Activated T-cell treated with anti-CD3 and anti-CD28 coated beads, Interleukin-2, amount 50 U/mL, for 4 hours (primary cell): ENCODE measurements at regions not wholly inside any gene's neighbourhood (a gene's known extent, or its start where the extent isn't known, plus 50 kb on each side); places are given as distances from the start of the nearest gene placed in this dataset.
"Not testable (repeated sequence)": the region's sequence is repeated elsewhere in the genome, so short reads cannot be mapped to it uniquely, and the experiment has no call there.

Experiments used
- ATAC-seq, 2 donors: fragments of 200-7000 bp; cut with Tn5 transposase; one replicate each; pipeline ENCODE4 v1.10.0; 2021
- DNase-seq: peaks from one replicate; pipeline ENCODE4 v3.0.0-alpha.2; 2020
- H3K27me3 Mint-ChIP-seq: one replicate; pipeline ENCODE4 v1.8.0; 2021; ENCODE audit warnings: low read depth, mixed read lengths
- H3K36me3 Mint-ChIP-seq: one replicate; pipeline ENCODE4 v1.8.0; 2022; ENCODE audit warnings: mixed read lengths; ENCODE audit not compliant: insufficient read depth
- H3K4me1 Mint-ChIP-seq: one replicate; pipeline ENCODE4 v1.8.0; 2021; ENCODE audit warnings: low read depth, mixed read lengths
- H3K4me3 Mint-ChIP-seq: one replicate; pipeline ENCODE4 v1.8.0; 2021; ENCODE audit warnings: mild to moderate bottlenecking, moderate library complexity, mixed read lengths
- H3K9me3 Mint-ChIP-seq: one replicate; pipeline ENCODE4 v1.8.0; 2021; ENCODE audit warnings: mixed read lengths

- not testable (repeated sequence) for H3K9me3 Mint-ChIP-seq, H3K36me3 Mint-ChIP-seq, DNase-seq, H3K4me1 Mint-ChIP-seq, H3K27me3 Mint-ChIP-seq, ATAC-seq, H3K4me3 Mint-ChIP-seq
Observed at GRCh38 chr21:6096560-6097424, 4424.6 kb upstream of the TPTE start.

- H3K4me1 Mint-ChIP-seq, H3K27me3 Mint-ChIP-seq, H3K9me3 Mint-ChIP-seq, DNase-seq, H3K36me3 Mint-ChIP-seq, H3K4me3 Mint-ChIP-seq, ATAC-seq: not testable (repeated sequence)
Observed at GRCh38 chr21:6097736-6098135, 4423.6 kb upstream of the TPTE start.

- not testable (repeated sequence) for H3K36me3 Mint-ChIP-seq, DNase-seq, H3K9me3 Mint-ChIP-seq, H3K27me3 Mint-ChIP-seq, ATAC-seq, H3K4me3 Mint-ChIP-seq, H3K4me1 Mint-ChIP-seq
Observed at GRCh38 chr21:6098191-6098935, 4423.0 kb upstream of the TPTE start.

- not testable (repeated sequence) for H3K9me3 Mint-ChIP-seq, H3K4me3 Mint-ChIP-seq, H3K36me3 Mint-ChIP-seq, ATAC-seq, DNase-seq, H3K4me1 Mint-ChIP-seq, H3K27me3 Mint-ChIP-seq
Observed at GRCh38 chr21:6101588-6101987, 4419.8 kb upstream of the TPTE start.

GRCh38 chr21:6104546-6104945 lies 4416.8 kb upstream of the TPTE start:
- H3K27me3 Mint-ChIP-seq = not testable (repeated sequence)

GRCh38 chr21:6106686-6107567 lies 4414.5 kb upstream of the TPTE start:
- ATAC-seq, H3K4me1 Mint-ChIP-seq, DNase-seq, H3K9me3 Mint-ChIP-seq, H3K27me3 Mint-ChIP-seq, H3K4me3 Mint-ChIP-seq, H3K36me3 Mint-ChIP-seq: not testable (repeated sequence)

More at GRCh38 chr21:6104546-6104945, 4416.8 kb upstream of the TPTE start:
- not testable (repeated sequence) for H3K9me3 Mint-ChIP-seq, ATAC-seq, H3K4me3 Mint-ChIP-seq, H3K36me3 Mint-ChIP-seq, DNase-seq, H3K4me1 Mint-ChIP-seq

GRCh38 chr21:6108894-6109293 lies 4412.5 kb upstream of the TPTE start:
- H3K4me3 Mint-ChIP-seq, H3K4me1 Mint-ChIP-seq, DNase-seq, ATAC-seq, H3K36me3 Mint-ChIP-seq, H3K27me3 Mint-ChIP-seq, H3K9me3 Mint-ChIP-seq: not testable (repeated sequence)

GRCh38 chr21:6109774-6110173 lies 4411.6 kb upstream of the TPTE start:
- H3K36me3 Mint-ChIP-seq, H3K27me3 Mint-ChIP-seq, ATAC-seq, H3K9me3 Mint-ChIP-seq, H3K4me3 Mint-ChIP-seq, DNase-seq, H3K4me1 Mint-ChIP-seq: not testable (repeated sequence)

- not testable (repeated sequence) for H3K27me3 Mint-ChIP-seq, H3K9me3 Mint-ChIP-seq, H3K4me1 Mint-ChIP-seq, H3K4me3 Mint-ChIP-seq, DNase-seq, H3K36me3 Mint-ChIP-seq
- ATAC-seq = peak; percentile 88 to 91
Observed at GRCh38 chr21:6110716-6111343, 4410.6 kb upstream of the TPTE start.

- not testable (repeated sequence) for H3K4me3 Mint-ChIP-seq, H3K27me3 Mint-ChIP-seq, H3K4me1 Mint-ChIP-seq, H3K9me3 Mint-ChIP-seq, H3K36me3 Mint-ChIP-seq
- DNase-seq (peak; percentile 7), ATAC-seq (peak; percentile 35 to 41)
Observed at GRCh38 chr21:6111354-6111753, 4410.0 kb upstream of the TPTE start.

- not testable (repeated sequence) for H3K36me3 Mint-ChIP-seq
Observed at GRCh38 chr21:6118336-6118735, 4403.0 kb upstream of the TPTE start.

GRCh38 chr21:6120863-6121262 lies 4400.5 kb upstream of the TPTE start:
- not testable (repeated sequence) for H3K27me3 Mint-ChIP-seq, ATAC-seq, DNase-seq, H3K4me3 Mint-ChIP-seq, H3K9me3 Mint-ChIP-seq, H3K4me1 Mint-ChIP-seq, H3K36me3 Mint-ChIP-seq

More at GRCh38 chr21:6118336-6118735, 4403.0 kb upstream of the TPTE start:
- DNase-seq, ATAC-seq, H3K4me3 Mint-ChIP-seq, H3K9me3 Mint-ChIP-seq, H3K4me1 Mint-ChIP-seq, H3K27me3 Mint-ChIP-seq: not testable (repeated sequence)

GRCh38 chr21:6122629-6123028 lies 4398.8 kb upstream of the TPTE start:
- not testable (repeated sequence) for H3K4me3 Mint-ChIP-seq, DNase-seq, H3K36me3 Mint-ChIP-seq, H3K9me3 Mint-ChIP-seq, H3K4me1 Mint-ChIP-seq, H3K27me3 Mint-ChIP-seq
- peak; percentile 8 to 15 for ATAC-seq

- ATAC-seq = peak in 1 of 2 donors; percentile 47
- not testable (repeated sequence) for H3K4me3 Mint-ChIP-seq, H3K27me3 Mint-ChIP-seq, H3K4me1 Mint-ChIP-seq, H3K9me3 Mint-ChIP-seq, H3K36me3 Mint-ChIP-seq, DNase-seq
Observed at GRCh38 chr21:6123224-6123623, 4398.2 kb upstream of the TPTE start.
